Spleen (tissue), 7 donors: ENCODE measurements at regions not wholly inside any gene's neighbourhood (a gene's known extent, or its start where the extent isn't known, plus 50 kb on each side); places are given as distances from the start of the nearest gene placed in this dataset.

ENCODE experiments used
- CTCF ChIP-seq, 11 experiments: fragments of 200-600 bp in 7 of 11; fragments of 450-650 bp in 4 of 11; sonication (generic) in 4 of 11; IDR thresholded peaks in 8 of 11; conservative IDR thresholded peaks in 3 of 11; 1 replicate in 7 of 11; 2 replicates in 4 of 11; pipeline versions ENCODE4 v1.4.0 to v1.8.0; 2016 to 2021; ENCODE audit warnings: antibody characterized with exemption in 11 of 11, inconsistent platforms in 4 of 11, mild to moderate bottlenecking in 1 of 11
- POLR2A ChIP-seq, 3 donors: fragments of 450-650 bp; IDR thresholded peaks; one replicate each; pipeline ENCODE4 v1.5.1; 2017; ENCODE audit warnings: antibody characterized with exemption in 3 of 3, mild to moderate bottlenecking in 1 of 3
- POLR2AphosphoS5 ChIP-seq, 3 donors: sonication (generic); formaldehyde crosslinking; IDR thresholded peaks; one replicate each; pipeline ENCODE4 v1.5.1; 2017; ENCODE audit warnings: antibody characterized with exemption in 3 of 3
- donor health status: DM: no; HTN: no; CAD: no; lungs with moderate emphysema.
- donor health status: DM: no; HTN: no; CAD: no.
- donor health status: DM: no; HTN: no; CAD: no.

GRCh38 chr20:7710440-7710839 lies 229.8 kb downstream of the HAO1 start:
- TF ChIP-seq CTCF (IDR thresholded peaks at IDR 0.05 in 8 of 11, conservative IDR thresholded peaks at IDR 0.05 in 3 of 11) (no peak), POLR2A (IDR thresholded peaks at IDR 0.05) (no peak), POLR2AphosphoS5 (IDR thresholded peaks at IDR 0.05) (no peak)
